PC-3 (cell line): ENCODE measurements at regions not wholly inside any gene's neighbourhood (a gene's known extent, or its start where the extent isn't known, plus 50 kb on each side); places are given as distances from the start of the nearest gene placed in this dataset.

Source experiments
- ATAC-seq: fragments of 200-7000 bp; cut with Tn5 transposase; 2 replicates; pipeline ENCODE4 v1.9.1; 2020; ENCODE audit warnings: mild to moderate bottlenecking, moderate library complexity
- BruUV-seq: library from RNA; stranded (reverse); fragments of 400-500 nt; replicated peaks from 2 replicates; lab custom pipeline; 2021; lab: Mats Ljungman, UMichigan
- CTCF ChIA-PET: fragments of 300-600 bp; sonication (Branson Sonifier 250); formaldehyde crosslinking; loops from one replicate; lab custom pipeline; 2022; ENCODE audit warnings: antibody characterized with exemption; lab: Charles Lee
- POLR2A ChIA-PET: fragments of 300-600 bp; sonication (Branson Sonifier 250); formaldehyde crosslinking; loops from one replicate; lab custom pipeline; 2022; ENCODE audit warnings: antibody characterized with exemption; ENCODE audit not compliant: unreplicated experiment; lab: Charles Lee
- DNase-seq: peaks from one replicate; pipeline ENCODE4 v3.0.0-alpha.2; 2015
- H2AFZ ChIP-seq: fragments of 300-600 bp; sonication (generic); 2 replicates; pipeline ENCODE4 v1.6.0; 2016; ENCODE audit warnings: antibody characterized with exemption, low read length
- H3F3A ChIP-seq: fragments of 300-600 bp; sonication (generic); one replicate; pipeline ENCODE4 v1.6.0; 2017; ENCODE audit warnings: antibody characterized with exemption, low read length, control low read depth, mild to moderate bottlenecking; ENCODE audit not compliant: unreplicated experiment
- H3K27ac ChIP-seq: fragments of 300-600 bp; sonication (generic); 2 replicates; pipeline ENCODE4 v1.5.1; 2016; ENCODE audit warnings: mild to moderate bottlenecking, low read length
- H3K27me3 ChIP-seq: fragments of 300-600 bp; sonication (generic); 2 replicates; pipeline ENCODE4 v1.6.1; 2016; ENCODE audit warnings: low read length, mixed read lengths
- H3K36me3 ChIP-seq: fragments of 300-600 bp; sonication (generic); 2 replicates; pipeline ENCODE4 v1.6.1; 2016; ENCODE audit warnings: low read depth, mixed run types, low read length, mixed read lengths
- H3K4me1 ChIP-seq: fragments of 300-600 bp; sonication (generic); 2 replicates; pipeline ENCODE4 v1.5.1; 2016; ENCODE audit warnings: low read length; ENCODE audit not compliant: insufficient read depth
- H3K4me2 ChIP-seq: fragments of 300-600 bp; sonication (generic); 2 replicates; pipeline ENCODE4 v1.6.0; 2016; ENCODE audit warnings: low read length
- H3K4me3 ChIP-seq: fragments of 300-600 bp; sonication (generic); 2 replicates; pipeline ENCODE4 v1.5.1; 2016; ENCODE audit warnings: mild to moderate bottlenecking, low read length, mixed read lengths
- H3K79me2 ChIP-seq: fragments of 300-600 bp; sonication (generic); 2 replicates; pipeline ENCODE4 v1.6.1; 2017; ENCODE audit warnings: low read length, mixed read lengths
- H3K9ac ChIP-seq: fragments of 300-600 bp; sonication (generic); 2 replicates; pipeline ENCODE4 v1.6.0; 2016; ENCODE audit warnings: mild to moderate bottlenecking, low read length
- H3K9me2 ChIP-seq: fragments of 300-600 bp; sonication (generic); replicated peaks from 2 replicates; pipeline ENCODE4 v1.6.1; 2016; ENCODE audit warnings: mixed run types, low read length, mixed read lengths
- H3K9me3 ChIP-seq: fragments of 300-600 bp; sonication (generic); 2 replicates; pipeline ENCODE4 v1.6.1; 2016; ENCODE audit warnings: low read length, mixed read lengths
- H4K20me1 ChIP-seq: fragments of 300-600 bp; sonication (generic); 2 replicates; pipeline ENCODE4 v1.6.1; 2016; ENCODE audit warnings: low read length, mixed read lengths
- EZH2 ChIP-seq: fragments of 300-600 bp; sonication (generic); IDR thresholded peaks from one replicate; pipeline ENCODE4 v1.6.1; 2017; ENCODE audit warnings: antibody characterized with exemption, mild to moderate bottlenecking, low read length; ENCODE audit not compliant: unreplicated experiment
- EZH2phosphoT487 ChIP-seq: fragments of 300-600 bp; sonication (generic); IDR thresholded peaks from 2 replicates; pipeline ENCODE4 v1.6.1; 2018; ENCODE audit warnings: mild to moderate bottlenecking, antibody characterized with exemption, low read length, borderline replicate concordance
- intact Hi-C: fragments of 100-400 bp; cut with micrococcal nuclease; formaldehyde crosslinking; loops from 2 replicates; pipeline ENCODE4 v1.9.0; 2023
- TF ChIP-seq, protein P1 (sequence below): fragments of 300-600 bp; sonication (generic); conservative IDR thresholded peaks from 2 replicates; pipeline ENCODE4 v1.5.1; 2017; ENCODE audit warnings: antibody characterized with exemption, low read depth, mild to moderate bottlenecking, low read length

DNA sequence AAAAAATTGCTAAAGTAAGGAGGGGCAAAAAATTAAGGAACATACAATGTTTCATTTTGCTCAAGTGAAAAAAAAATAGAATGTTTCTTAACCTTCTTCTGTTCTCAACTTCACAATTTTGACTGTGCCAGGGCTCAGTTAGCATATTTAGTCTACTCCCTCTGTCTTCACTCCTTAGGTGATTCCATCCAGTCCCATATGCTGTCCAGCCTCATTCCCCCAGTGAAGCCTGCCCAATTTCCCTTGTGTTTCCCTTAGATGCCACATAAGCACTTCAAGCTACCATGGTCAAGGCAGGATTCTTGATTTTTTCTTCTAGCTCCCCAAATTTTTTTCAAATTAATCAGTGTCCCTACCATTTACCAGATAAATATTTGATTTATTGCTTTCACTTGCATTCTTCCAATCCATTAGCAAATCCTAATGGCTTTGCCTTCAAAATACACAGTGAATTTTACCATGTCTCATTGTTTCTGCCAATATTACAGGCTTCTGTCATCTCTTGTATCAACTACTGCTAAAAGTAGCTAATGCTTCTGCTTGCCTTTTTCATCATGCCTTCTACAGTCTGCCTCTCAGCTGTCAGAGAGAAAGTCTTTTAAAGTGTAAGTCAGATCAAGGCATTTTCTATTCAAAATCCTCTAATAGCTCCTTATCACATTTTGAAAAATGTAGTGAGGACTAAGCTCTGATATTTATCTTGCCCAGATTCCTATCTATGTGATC lies 166.8 kb downstream of the MACC1 start:
- intact Hi-C loops: no loop called here
- POLR2A ChIA-PET: no interaction called here

DNA sequence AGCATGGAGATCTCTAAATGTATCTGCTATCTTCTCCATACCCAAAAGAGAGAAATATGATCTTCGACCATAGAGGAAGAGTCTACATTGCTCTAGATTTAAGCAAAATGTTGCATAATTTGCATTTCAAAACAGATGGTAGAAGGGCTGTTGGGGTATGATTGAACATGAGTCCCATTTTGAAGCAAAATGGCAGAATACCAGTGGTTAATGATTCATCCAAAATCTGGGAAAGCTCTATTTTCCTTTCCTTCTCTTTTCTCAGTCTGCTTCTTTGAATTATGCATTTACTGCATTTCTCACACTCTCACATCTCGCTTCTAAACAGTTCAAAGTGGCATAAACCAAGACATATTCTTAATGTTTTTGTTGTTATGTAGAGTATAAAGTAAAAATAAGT lies 178.5 kb downstream of the MACC1 start:
- intact Hi-C loops: no loop called here
- Histone ChIP-seq H3K27ac (no peak overlapping the region), H3F3A (no peaks in the 10 kb centered on the region), H3K4me2 (no peak overlapping the region), H3K9ac (no peak overlapping the region), H3K27me3 (no peaks in the 10 kb centered on the region), H3K79me2 (no peaks in the 10 kb centered on the region), H3K9me3 (no peaks in the 10 kb centered on the region), H3K4me3 (no peak overlapping the region), H3K9me2 (no peaks in the 10 kb centered on the region), H4K20me1 (no peaks in the 10 kb centered on the region), H3K4me1 (no peaks in the 10 kb centered on the region), H2AFZ (no peak overlapping the region), H3K36me3 (no peaks in the 10 kb centered on the region)
- ChIA-PET POLR2A (no interaction called here), CTCF (no interaction called here)
- no TSS peak for BruUV-seq
- TF ChIP-seq, protein P1, sequence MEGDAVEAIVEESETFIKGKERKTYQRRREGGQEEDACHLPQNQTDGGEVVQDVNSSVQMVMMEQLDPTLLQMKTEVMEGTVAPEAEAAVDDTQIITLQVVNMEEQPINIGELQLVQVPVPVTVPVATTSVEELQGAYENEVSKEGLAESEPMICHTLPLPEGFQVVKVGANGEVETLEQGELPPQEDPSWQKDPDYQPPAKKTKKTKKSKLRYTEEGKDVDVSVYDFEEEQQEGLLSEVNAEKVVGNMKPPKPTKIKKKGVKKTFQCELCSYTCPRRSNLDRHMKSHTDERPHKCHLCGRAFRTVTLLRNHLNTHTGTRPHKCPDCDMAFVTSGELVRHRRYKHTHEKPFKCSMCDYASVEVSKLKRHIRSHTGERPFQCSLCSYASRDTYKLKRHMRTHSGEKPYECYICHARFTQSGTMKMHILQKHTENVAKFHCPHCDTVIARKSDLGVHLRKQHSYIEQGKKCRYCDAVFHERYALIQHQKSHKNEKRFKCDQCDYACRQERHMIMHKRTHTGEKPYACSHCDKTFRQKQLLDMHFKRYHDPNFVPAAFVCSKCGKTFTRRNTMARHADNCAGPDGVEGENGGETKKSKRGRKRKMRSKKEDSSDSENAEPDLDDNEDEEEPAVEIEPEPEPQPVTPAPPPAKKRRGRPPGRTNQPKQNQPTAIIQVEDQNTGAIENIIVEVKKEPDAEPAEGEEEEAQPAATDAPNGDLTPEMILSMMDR: no peak
- TF ChIP-seq EZH2: no peak
- TF ChIP-seq EZH2phosphoT487: no peak
- ATAC-seq (no peak), DNase-seq (no peak)

More for the DNA sequence above, 166.8 kb downstream of the MACC1 start:
- H3K9ac ChIP-seq: no peak overlapping the region
- no peaks in the 10 kb centered on the region for H3K27me3 ChIP-seq
- H3K9me2 ChIP-seq: no peaks in the 10 kb centered on the region
- no peak overlapping the region for H3K27ac ChIP-seq
- H3K4me1 ChIP-seq: no peaks in the 10 kb centered on the region
- ATAC-seq (no peak), DNase-seq (no peak)
- TF ChIP-seq EZH2: no peak
- TF ChIP-seq EZH2phosphoT487: no peak
- TF ChIP-seq, protein P1: no peak
- no peaks in the 10 kb centered on the region for H3K9me3 ChIP-seq
- no peaks in the 10 kb centered on the region for H3K36me3 ChIP-seq
- CTCF ChIA-PET: no interaction called here
- H3F3A ChIP-seq: no peaks in the 10 kb centered on the region
- H3K79me2 ChIP-seq: no peaks in the 10 kb centered on the region
- no peaks in the 10 kb centered on the region for H4K20me1 ChIP-seq
- H3K4me3 ChIP-seq: no peak overlapping the region
- no peak overlapping the region for H3K4me2 ChIP-seq
- no peak overlapping the region for H2AFZ ChIP-seq
- BruUV-seq: no TSS peak

DNA sequence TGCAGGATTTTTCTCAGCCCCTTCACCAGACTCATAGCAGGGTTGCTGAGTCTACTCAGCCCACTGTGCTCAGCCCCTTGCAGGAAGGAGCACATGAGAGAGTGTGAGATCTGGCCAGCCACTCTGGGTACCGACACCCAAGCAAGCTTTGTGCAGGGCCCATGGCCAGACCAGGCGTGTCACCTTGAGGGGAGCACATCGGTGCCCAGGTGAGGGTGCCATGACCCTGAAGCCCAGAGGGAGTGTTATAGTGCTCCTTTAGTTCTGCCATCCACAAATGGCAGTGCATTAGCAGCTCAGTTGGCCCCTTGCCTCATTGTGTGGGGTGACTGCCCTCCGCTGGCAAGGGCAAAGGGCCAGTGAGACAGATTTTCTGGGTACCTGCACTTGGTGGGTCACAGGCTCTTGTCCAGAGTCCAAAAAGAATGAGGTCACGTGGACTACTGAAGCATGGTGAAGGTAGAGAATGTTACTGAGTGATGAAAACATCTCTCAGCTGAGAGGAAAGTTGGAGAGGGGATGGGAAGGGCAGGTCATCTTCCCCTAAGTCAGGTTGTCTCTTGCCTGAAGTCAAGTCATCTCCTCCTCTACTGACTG lies 181.8 kb downstream of the MACC1 start:
- ATAC-seq (no peak), DNase-seq (no peak)
- H3K4me2 ChIP-seq: no peak overlapping the region
- no peaks in the 10 kb centered on the region for H3K27me3 ChIP-seq
- no peaks in the 10 kb centered on the region for H3K36me3 ChIP-seq
- H3F3A ChIP-seq: no peaks in the 10 kb centered on the region
- H3K9me3 ChIP-seq: no peaks in the 10 kb centered on the region
- no peaks in the 10 kb centered on the region for H4K20me1 ChIP-seq
- H3K9ac ChIP-seq: no peak overlapping the region
- ChIA-PET POLR2A (no interaction called here), CTCF (no interaction called here)
- TF ChIP-seq EZH2: no peak
- TF ChIP-seq, protein P1: no peak
- TF ChIP-seq EZH2phosphoT487: no peak
- intact Hi-C loops: no loop called here
- H2AFZ ChIP-seq: no peak overlapping the region
- peaks cover 19% of the 10 kb centered on the region for H3K4me1 ChIP-seq
- H3K4me3 ChIP-seq: no peak overlapping the region
- no TSS peak for BruUV-seq
- no peaks in the 10 kb centered on the region for H3K79me2 ChIP-seq
- H3K27ac ChIP-seq: no peak overlapping the region
- H3K9me2 ChIP-seq: no peaks in the 10 kb centered on the region
